Stimulated activated memory B cell treated with anti-CD40 and anti-IgM and Interleukin-4, amounts not matched to agents 10 μg/mL and 1 μg/mL and 100 μg/mL, for 72 hours (primary cell): ENCODE measurements at regions not wholly inside any gene's neighbourhood (a gene's known extent, or its start where the extent isn't known, plus 50 kb on each side); places are given as distances from the start of the nearest gene placed in this dataset.

Source experiments
- ATAC-seq: fragments of 150-1000 bp; cut with Tn5 transposase; 2 replicates; pipeline ENCODE4 v1.10.0; 2021
- H3K27ac Mint-ChIP-seq: one replicate; pipeline ENCODE4 v1.8.0; 2022; ENCODE audit warnings: mild to moderate bottlenecking, mixed read lengths
- H3K27me3 Mint-ChIP-seq: one replicate; pipeline ENCODE4 v1.8.0; 2022; ENCODE audit warnings: mixed read lengths
- H3K36me3 Mint-ChIP-seq: one replicate; pipeline ENCODE4 v1.8.0; 2022; ENCODE audit warnings: mixed read lengths
- H3K4me1 Mint-ChIP-seq: one replicate; pipeline ENCODE4 v1.8.0; 2022; ENCODE audit warnings: mixed read lengths
- H3K4me3 Mint-ChIP-seq: one replicate; pipeline ENCODE4 v1.8.0; 2022; ENCODE audit warnings: mild to moderate bottlenecking, moderate library complexity, mixed read lengths
- H3K9me3 Mint-ChIP-seq: one replicate; pipeline ENCODE4 v1.8.0; 2022; ENCODE audit warnings: mixed read lengths

GRCh38 chr4:126419266-126419665 is 1104.5 kb downstream of the FAT4 start:
- no peaks in the 10 kb centered on the region for H3K27me3 Mint-ChIP-seq

GRCh38 chr4:126427853-126428252 is 1113.1 kb downstream of the FAT4 start:
- Mint-ChIP-seq H3K27me3 (no peaks in the 10 kb centered on the region), H3K27ac (no peak overlapping the region), H3K9me3 (peaks cover 6% of the 10 kb centered on the region), H3K4me1 (no peaks in the 10 kb centered on the region), H3K36me3 (no peaks in the 10 kb centered on the region), H3K4me3 (no peak overlapping the region)
- ATAC-seq: no peak

More at GRCh38 chr4:126419266-126419665, 1104.5 kb downstream of the FAT4 start:
- H3K4me1 Mint-ChIP-seq: no peaks in the 10 kb centered on the region
- H3K4me3 Mint-ChIP-seq: no peak overlapping the region
- ATAC-seq: no peak
- H3K36me3 Mint-ChIP-seq: no peaks in the 10 kb centered on the region
- no peak overlapping the region for H3K27ac Mint-ChIP-seq
- H3K9me3 Mint-ChIP-seq: peaks cover 8% of the 10 kb centered on the region

GRCh38 chr4:126431049-126431448 is 1116.3 kb downstream of the FAT4 start:
- no peaks in the 10 kb centered on the region for H3K4me1 Mint-ChIP-seq
- no peak overlapping the region for H3K4me3 Mint-ChIP-seq
- ATAC-seq: no peak
- H3K36me3 Mint-ChIP-seq: no peaks in the 10 kb centered on the region
- H3K27ac Mint-ChIP-seq: no peak overlapping the region
- H3K9me3 Mint-ChIP-seq: peaks cover 6% of the 10 kb centered on the region
- no peaks in the 10 kb centered on the region for H3K27me3 Mint-ChIP-seq

GRCh38 chr4:126435491-126435890 is 1120.7 kb downstream of the FAT4 start:
- no peaks in the 10 kb centered on the region for H3K4me1 Mint-ChIP-seq
- no peaks in the 10 kb centered on the region for H3K36me3 Mint-ChIP-seq
- peaks cover 11% of the 10 kb centered on the region for H3K9me3 Mint-ChIP-seq
- no peak for ATAC-seq
- H3K27ac Mint-ChIP-seq: no peak overlapping the region
- no peaks in the 10 kb centered on the region for H3K27me3 Mint-ChIP-seq
- no peak overlapping the region for H3K4me3 Mint-ChIP-seq

- Mint-ChIP-seq H3K27me3 (no peaks in the 10 kb centered on the region), H3K4me3 (no peak overlapping the region), H3K36me3 (no peaks in the 10 kb centered on the region), H3K4me1 (no peaks in the 10 kb centered on the region), H3K9me3 (peaks cover 5% of the 10 kb centered on the region), H3K27ac (no peak overlapping the region)
- no peak for ATAC-seq
Measured at GRCh38 chr4:126440297-126440696, 1125.5 kb downstream of the FAT4 start.

- no peak overlapping the region for H3K4me3 Mint-ChIP-seq
- H3K9me3 Mint-ChIP-seq: peaks cover 5% of the 10 kb centered on the region
- no peaks in the 10 kb centered on the region for H3K4me1 Mint-ChIP-seq
- no peaks in the 10 kb centered on the region for H3K27me3 Mint-ChIP-seq
- no peak for ATAC-seq
- no peak overlapping the region for H3K27ac Mint-ChIP-seq
- no peaks in the 10 kb centered on the region for H3K36me3 Mint-ChIP-seq
Measured at GRCh38 chr4:126441173-126442035, 1126.6 kb downstream of the FAT4 start.

- Mint-ChIP-seq H3K4me1 (no peaks in the 10 kb centered on the region), H3K36me3 (no peaks in the 10 kb centered on the region), H3K9me3 (no peaks in the 10 kb centered on the region), H3K27me3 (no peaks in the 10 kb centered on the region), H3K27ac (no peak overlapping the region), H3K4me3 (no peak overlapping the region)
- no peak for ATAC-seq
Measured at GRCh38 chr4:126445596-126445995, 1130.8 kb downstream of the FAT4 start.

GRCh38 chr4:126446917-126447316 is 1132.2 kb downstream of the FAT4 start:
- Mint-ChIP-seq H3K9me3 (no peaks in the 10 kb centered on the region), H3K27me3 (no peaks in the 10 kb centered on the region), H3K36me3 (no peaks in the 10 kb centered on the region), H3K4me1 (no peaks in the 10 kb centered on the region), H3K27ac (no peak overlapping the region), H3K4me3 (no peak overlapping the region)
- ATAC-seq: no peak

GRCh38 chr4:126448086-126448845 is 1133.5 kb downstream of the FAT4 start:
- H3K4me1 Mint-ChIP-seq: no peaks in the 10 kb centered on the region
- no peaks in the 10 kb centered on the region for H3K36me3 Mint-ChIP-seq
- H3K27me3 Mint-ChIP-seq: no peaks in the 10 kb centered on the region
- no peak for ATAC-seq
- H3K9me3 Mint-ChIP-seq: peaks cover 7% of the 10 kb centered on the region
- H3K4me3 Mint-ChIP-seq: no peak overlapping the region
- no peak overlapping the region for H3K27ac Mint-ChIP-seq

GRCh38 chr4:126451237-126451873 is 1136.6 kb downstream of the FAT4 start:
- Mint-ChIP-seq H3K4me3 (no peak overlapping the region), H3K27ac (no peak overlapping the region), H3K27me3 (no peaks in the 10 kb centered on the region), H3K36me3 (no peaks in the 10 kb centered on the region), H3K9me3 (peaks cover 7% of the 10 kb centered on the region), H3K4me1 (no peaks in the 10 kb centered on the region)
- no peak for ATAC-seq

GRCh38 chr4:126455865-126456264 is 1141.1 kb downstream of the FAT4 start:
- Mint-ChIP-seq H3K27ac (no peak overlapping the region), H3K4me3 (no peak overlapping the region), H3K27me3 (no peaks in the 10 kb centered on the region), H3K4me1 (no peaks in the 10 kb centered on the region), H3K36me3 (no peaks in the 10 kb centered on the region), H3K9me3 (peaks cover 10% of the 10 kb centered on the region)
- ATAC-seq: no peak

GRCh38 chr4:126458993-126459392 is 1144.2 kb downstream of the FAT4 start:
- no peaks in the 10 kb centered on the region for H3K36me3 Mint-ChIP-seq
- no peak for ATAC-seq
- no peak overlapping the region for H3K4me3 Mint-ChIP-seq
- no peaks in the 10 kb centered on the region for H3K4me1 Mint-ChIP-seq
- H3K27me3 Mint-ChIP-seq: no peaks in the 10 kb centered on the region
- no peak overlapping the region for H3K27ac Mint-ChIP-seq
- peaks cover 3% of the 10 kb centered on the region for H3K9me3 Mint-ChIP-seq

- Mint-ChIP-seq H3K36me3 (no peaks in the 10 kb centered on the region), H3K27ac (no peak overlapping the region), H3K9me3 (peaks cover 7% of the 10 kb centered on the region), H3K4me1 (no peaks in the 10 kb centered on the region), H3K27me3 (no peaks in the 10 kb centered on the region), H3K4me3 (no peak overlapping the region)
- no peak for ATAC-seq
Measured at GRCh38 chr4:126465341-126465740, 1150.6 kb downstream of the FAT4 start.

GRCh38 chr4:126466848-126467247 is 1152.1 kb downstream of the FAT4 start:
- no peaks in the 10 kb centered on the region for H3K36me3 Mint-ChIP-seq
- no peaks in the 10 kb centered on the region for H3K4me1 Mint-ChIP-seq
- no peak overlapping the region for H3K27ac Mint-ChIP-seq
- H3K9me3 Mint-ChIP-seq: peaks cover 4% of the 10 kb centered on the region
- no peaks in the 10 kb centered on the region for H3K27me3 Mint-ChIP-seq
- no peak for ATAC-seq
- H3K4me3 Mint-ChIP-seq: no peak overlapping the region

- H3K9me3 Mint-ChIP-seq: peaks cover 4% of the 10 kb centered on the region
- H3K4me3 Mint-ChIP-seq: no peak overlapping the region
- ATAC-seq: no peak
- no peaks in the 10 kb centered on the region for H3K4me1 Mint-ChIP-seq
- no peak overlapping the region for H3K27ac Mint-ChIP-seq
- H3K27me3 Mint-ChIP-seq: no peaks in the 10 kb centered on the region
- H3K36me3 Mint-ChIP-seq: no peaks in the 10 kb centered on the region
Measured at GRCh38 chr4:126468144-126468543, 1153.4 kb downstream of the FAT4 start.
